SH-SY5Y (cell line): ENCODE measurements at regions not wholly inside any gene's neighbourhood (a gene's known extent, or its start where the extent isn't known, plus 50 kb on each side); places are given as distances from the start of the nearest gene placed in this dataset.

Experiments
- GATA2 ChIP-seq: IDR thresholded peaks from 2 replicates; pipeline ENCODE4 v1.6.1; 2011; ENCODE audit warnings: mild to moderate bottlenecking, low read depth, low read length
- GATA3 ChIP-seq: IDR thresholded peaks from 2 replicates; pipeline ENCODE4 v1.6.1; 2011; ENCODE audit warnings: low read depth, mild to moderate bottlenecking, low read length, moderate library complexity

GRCh38 chr4:116702949-116703348, 382.4 kb downstream of the TRAM1L1 start:
- TF ChIP-seq GATA2 = no peak
- TF ChIP-seq GATA3 = no peak
